ENCODE measurements at regions not wholly inside any gene's neighbourhood (a gene's known extent, or its start where the extent isn't known, plus 50 kb on each side); places are given as distances from the start of the nearest gene placed in this dataset.
A peak's percentile ranks its signal among the peaks of the same experiment; 100 is the strongest.

GRCh38 chr4:112063260-112063659 lies 82.0 kb upstream of the FAM241A start:
- ChIA-PET CTCF (ENCODE audit: partially characterized antibody) (interaction anchor here (0.7 to 1.2 kb wide), 6 partner anchors 12 to 460 kb away, joined by 3 to 4 read pairs (median 3); no protein-coding TSS in a partner anchor), POLR2A (ENCODE audit: partially characterized antibody) (no interaction called here)
- Histone ChIP-seq H3K56ac (replicated peaks; ENCODE audit: insufficient read length, low read depth, low read length) (no peak overlapping the region), H2BK12ac (ENCODE audit: low read depth, low read length) (no peak overlapping the region), H3K27ac (ENCODE audit: low read depth, low read length) (no peak overlapping the region), H3K36me3 (ENCODE audit: control insufficient read depth in 2 of 4, insufficient read depth in 4 of 4, low read length in 3 of 4) (no peaks in the 10 kb centered on the region), H2BK120ac (replicated peaks; ENCODE audit: low read depth, low read length) (no peak overlapping the region), H2BK15ac (ENCODE audit: low read length) (no peak overlapping the region), H3K4me2 (ENCODE audit: insufficient read depth in 1 of 2, low read depth in 2 of 2, low read length in 2 of 2) (no peak overlapping the region), H3K9ac (replicated peaks in 1 of 4; ENCODE audit: extremely low read depth in 1 of 4, low read depth in 3 of 4, low read length in 3 of 4) (no peak overlapping the region), H3K18ac (ENCODE audit: extremely low read depth, low read length) (no peak overlapping the region), H3K27me3 (replicated peaks in 1 of 4; ENCODE audit: control insufficient read depth in 3 of 4, extremely low read depth in 1 of 4, insufficient read depth in 3 of 4, low read length in 3 of 4) (no peaks in the 10 kb centered on the region), H3K23me2 (ENCODE audit: low read depth, low read length) (no peaks in the 10 kb centered on the region), H4K20me1 (replicated peaks in 1 of 2; ENCODE audit: control insufficient read depth in 1 of 2, insufficient read depth in 2 of 2, low read length in 2 of 2) (no peaks in the 10 kb centered on the region), H3K9me3 (ENCODE audit: insufficient read depth in 2 of 2, low read depth in 1 of 2, low read length in 1 of 2) (no peaks in the 10 kb centered on the region), H3K79me1 (ENCODE audit: low read depth, low read length) (no peaks in the 10 kb centered on the region), H3K79me2 (ENCODE audit: control insufficient read depth in 1 of 2, insufficient read depth in 2 of 2, low read length in 2 of 2) (no peaks in the 10 kb centered on the region), H3K14ac (ENCODE audit: insufficient read length) (no peak overlapping the region), H2AFZ (ENCODE audit: low read length) (no peak overlapping the region), H3K4ac (replicated peaks; ENCODE audit: insufficient read length, low read depth, low read length) (no peak overlapping the region), H4K5ac (ENCODE audit: insufficient read length, low read depth, low read length) (no peak overlapping the region), H3K4me1 (replicated peaks in 1 of 4; ENCODE audit: control insufficient read depth in 3 of 4, insufficient read depth in 4 of 4, low read length in 3 of 4) (peaks cover 0 to 6% (median 4%) of the 10 kb centered on the region in 4 experiments; a peak in 4 of 7 replicates), H4K91ac (replicated peaks; ENCODE audit: insufficient read length, low read length) (no peak overlapping the region), H2BK5ac (ENCODE audit: low read depth, low read length) (no peak overlapping the region), H3K23ac (ENCODE audit: insufficient read length) (no peak overlapping the region), H2BK20ac (ENCODE audit: low read length) (no peak overlapping the region), H3K4me3 (ENCODE audit: extremely low read depth in 1 of 4, insufficient read depth in 2 of 4, low read depth in 3 of 4, low read length in 4 of 4) (no peak overlapping the region), H4K8ac (ENCODE audit: extremely low read depth, insufficient read depth, low read length) (no peak overlapping the region), H2AK5ac (ENCODE audit: low read depth, low read length) (no peak overlapping the region)
- no peak for DNase-seq (ENCODE audit: low read depth in 1 of 2, low spot score in 2 of 2)
- FAIRE-seq: no peak
- TF ChIP-seq RAD21 (IDR thresholded peaks at IDR 0.05 in 1 of 2, conservative IDR thresholded peaks at IDR 0.05 in 1 of 2; ENCODE audit: low read depth in 2 of 2, low read length in 2 of 2): peak in 1 of 2 experiments; percentile 6; a peak in 1 of 4 replicates
- TF ChIP-seq CREB1 (IDR thresholded peaks at IDR 0.05): no peak
- 81% methylated on average over 1 of the region's 1 CpG; no CpG with 5 or more reads in 1 of the 2 experiments for WGBS, 2 experiments (ENCODE audit: extremely low coverage in 1 of 2, insufficient coverage in 1 of 2, insufficient read length in 1 of 2, insufficient replicate concordance in 2 of 2, low coverage in 1 of 2, low lambda C conversion rate in 2 of 2, missing lambda C conversion rate in 1 of 2)
